Hepatocyte (in vitro differentiated cells): ENCODE measurements at regions not wholly inside any gene's neighbourhood (a gene's known extent, or its start where the extent isn't known, plus 50 kb on each side); places are given as distances from the start of the nearest gene placed in this dataset.

Experiments used
- DNase-seq: peaks from one replicate; pipeline ENCODE4 v3.0.0-alpha.2; 2016; ENCODE audit warnings: low spot score
- H2AFZ ChIP-seq: fragments of 200-600 bp; sonication (generic); 2 replicates; pipeline ENCODE4 v1.6.0; 2016; ENCODE audit warnings: antibody characterized with exemption, mild to moderate bottlenecking
- H3K27ac ChIP-seq: fragments of 200-600 bp; sonication (generic); 2 replicates; pipeline ENCODE4 v1.5.1; 2016; ENCODE audit warnings: mild to moderate bottlenecking
- H3K27me3 ChIP-seq: fragments of 200-600 bp; sonication (generic); 2 replicates; pipeline ENCODE4 v1.6.1; 2016
- H3K36me3 ChIP-seq: fragments of 200-600 bp; sonication (generic); replicated peaks from 2 replicates; pipeline ENCODE4 v1.5.1; 2016; ENCODE audit warnings: low read depth; ENCODE audit not compliant: insufficient read depth
- H3K4me1 ChIP-seq: fragments of 200-600 bp; sonication (generic); 2 replicates; pipeline ENCODE4 v1.5.1; 2016; ENCODE audit warnings: mild to moderate bottlenecking, moderate library complexity; ENCODE audit not compliant: insufficient read depth
- H3K4me2 ChIP-seq: fragments of 200-600 bp; sonication (generic); 2 replicates; pipeline ENCODE4 v1.6.0; 2016
- H3K4me3 ChIP-seq: fragments of 200-600 bp; sonication (generic); 2 replicates; pipeline ENCODE4 v1.5.1; 2016; ENCODE audit warnings: mild to moderate bottlenecking
- H3K79me2 ChIP-seq: fragments of 200-600 bp; sonication (generic); 2 replicates; pipeline ENCODE4 v1.6.0; 2017; ENCODE audit warnings: mild to moderate bottlenecking
- H3K9me2 ChIP-seq: fragments of 200-600 bp; sonication (generic); replicated peaks from 2 replicates; pipeline ENCODE4 v1.6.0; 2017; ENCODE audit warnings: mild to moderate bottlenecking; ENCODE audit not compliant: insufficient read depth
- H3K9me3 ChIP-seq: fragments of 200-600 bp; sonication (generic); 2 replicates; pipeline ENCODE4 v1.5.1; 2016; ENCODE audit warnings: low read depth, mild to moderate bottlenecking
- H4K20me1 ChIP-seq: fragments of 200-600 bp; sonication (generic); 2 replicates; pipeline ENCODE4 v1.6.0; 2016; ENCODE audit warnings: mild to moderate bottlenecking; ENCODE audit not compliant: insufficient read depth, poor library complexity, severe bottlenecking
- CTCF ChIP-seq: fragments of 200-600 bp; sonication (generic); IDR thresholded peaks from 2 replicates; pipeline ENCODE4 v1.5.1; 2016; ENCODE audit warnings: antibody characterized with exemption, mild to moderate bottlenecking; ENCODE audit not compliant: poor library complexity
- EZH2 ChIP-seq: fragments of 200-600 bp; sonication (generic); IDR thresholded peaks from 2 replicates; pipeline ENCODE4 v1.6.1; 2016; ENCODE audit warnings: antibody characterized with exemption, mild to moderate bottlenecking, borderline replicate concordance
- EZH2phosphoT487 ChIP-seq: fragments of 200-600 bp; sonication (generic); IDR thresholded peaks from one replicate; pipeline ENCODE4 v1.6.1; 2018; ENCODE audit warnings: antibody characterized with exemption, mild to moderate bottlenecking, low read depth, moderate library complexity; ENCODE audit not compliant: unreplicated experiment, severe bottlenecking
- WGBS: methylation state at CpG from one replicate; pipeline ENCODE4 v1.1.6; 2016; ENCODE audit warnings: low lambda C conversion rate; ENCODE audit errors: missing lambda C conversion rate; 5-methylcytosine and 5-hydroxymethylcytosine counted together

- DNase-seq, result no peak
These were observed 551.2 kb upstream of the CA10 start for GRCh38 chr17:52709724-52710123.

GRCh38 chr17:52696362-52696761 lies 537.8 kb upstream of the CA10 start:
- WGBS, result 81% methylated on average over 3 of the region's 3 CpGs
- no peak for DNase-seq
- no peak overlapping the region for H3K4me2 ChIP-seq
- H3K36me3 ChIP-seq, result no peaks in the 10 kb centered on the region
- no peaks in the 10 kb centered on the region for H4K20me1 ChIP-seq
- H3K4me1 ChIP-seq, result no peaks in the 10 kb centered on the region
- no peak overlapping the region for H3K4me3 ChIP-seq
- H3K9me2 ChIP-seq, result no peaks in the 10 kb centered on the region
- no peaks in the 10 kb centered on the region for H3K27me3 ChIP-seq
- H3K79me2 ChIP-seq, result no peaks in the 10 kb centered on the region
- H3K9me3 ChIP-seq, result no peaks in the 10 kb centered on the region
- no peak overlapping the region for H3K27ac ChIP-seq
- no peak for TF ChIP-seq EZH2
- TF ChIP-seq CTCF, result no peak
- TF ChIP-seq EZH2phosphoT487, result no peak
- H2AFZ ChIP-seq, result no peak overlapping the region

More at GRCh38 chr17:52709724-52710123, 551.2 kb upstream of the CA10 start:
- H4K20me1 ChIP-seq, result no peaks in the 10 kb centered on the region
- H3K4me1 ChIP-seq, result no peaks in the 10 kb centered on the region
- no peak overlapping the region for H3K27ac ChIP-seq
- no peak overlapping the region for H3K4me2 ChIP-seq
- H2AFZ ChIP-seq, result no peak overlapping the region
- no peaks in the 10 kb centered on the region for H3K79me2 ChIP-seq
- H3K36me3 ChIP-seq, result no peaks in the 10 kb centered on the region
- no peaks in the 10 kb centered on the region for H3K9me3 ChIP-seq
- WGBS, result 95% methylated on average over 3 of the region's 3 CpGs
- no peak for TF ChIP-seq EZH2
- no peak for TF ChIP-seq EZH2phosphoT487
- TF ChIP-seq CTCF, result no peak
- no peaks in the 10 kb centered on the region for H3K9me2 ChIP-seq
- H3K4me3 ChIP-seq, result no peak overlapping the region
- H3K27me3 ChIP-seq, result no peaks in the 10 kb centered on the region

- Histone ChIP-seq H4K20me1 (no peaks in the 10 kb centered on the region), H3K27me3 (no peaks in the 10 kb centered on the region), H3K9me3 (no peaks in the 10 kb centered on the region), H3K36me3 (no peaks in the 10 kb centered on the region), H3K9me2 (no peaks in the 10 kb centered on the region), H3K4me1 (no peaks in the 10 kb centered on the region), H3K79me2 (no peaks in the 10 kb centered on the region), H3K4me2 (no peak overlapping the region), H3K4me3 (no peak overlapping the region), H2AFZ (no peak overlapping the region), H3K27ac (no peak overlapping the region)
- no peak for DNase-seq
- TF ChIP-seq EZH2, result no peak
These were observed 527.6 kb upstream of the CA10 start for GRCh38 chr17:52686140-52686539.

GRCh38 chr17:52681480-52681879 lies 523.0 kb upstream of the CA10 start:
- WGBS, result 18% methylated on average over 2 of the region's 2 CpGs
- Histone ChIP-seq H3K27me3 (no peaks in the 10 kb centered on the region), H4K20me1 (no peaks in the 10 kb centered on the region), H2AFZ (no peak overlapping the region), H3K4me1 (no peaks in the 10 kb centered on the region), H3K27ac (no peak overlapping the region), H3K79me2 (no peaks in the 10 kb centered on the region), H3K4me2 (no peak overlapping the region), H3K9me3 (no peaks in the 10 kb centered on the region), H3K36me3 (no peaks in the 10 kb centered on the region), H3K4me3 (no peak overlapping the region), H3K9me2 (no peaks in the 10 kb centered on the region)
- TF ChIP-seq CTCF (no peak), EZH2phosphoT487 (no peak), EZH2 (no peak)
- DNase-seq, result no peak
